K562 (cell line): ENCODE measurements at regions not wholly inside any gene's neighbourhood (a gene's known extent, or its start where the extent isn't known, plus 50 kb on each side); places are given as distances from the start of the nearest gene placed in this dataset.
A peak's percentile ranks its signal among the peaks of the same experiment; 100 is the strongest.

ENCODE experiments used
- ATF4 ChIP-seq: fragments of 450-650 bp; formaldehyde crosslinking; IDR thresholded peaks from 2 replicates; pipeline ENCODE4 v1.4.0; 2022; ENCODE audit warnings: mild to moderate bottlenecking, moderate library complexity
- CTCFL ChIP-seq: IDR thresholded peaks from 2 replicates; pipeline ENCODE4 v1.6.1; 2011; ENCODE audit warnings: borderline replicate concordance, low read depth, mild to moderate bottlenecking, moderate library complexity, low read length; ENCODE audit not compliant: insufficient read depth, poor library complexity, severe bottlenecking
- DLX4 ChIP-seq: fragments of 250-450 bp; sonication (Bioruptor Pico); IDR thresholded peaks from 2 replicates; pipeline ENCODE4 v1.6.1; 2021; ENCODE audit warnings: mild to moderate bottlenecking
- GTF2E2 ChIP-seq: fragments of 200-800 bp; sonication (Bioruptor generic); IDR thresholded peaks from 2 replicates; pipeline ENCODE4 v1.6.1; 2016; ENCODE audit warnings: missing genetic modification characterization, missing compliant biosample characterization
- KAT8 ChIP-seq: fragments of 450-650 bp; IDR thresholded peaks from 2 replicates; pipeline ENCODE4 v1.6.1; 2016; ENCODE audit warnings: low read depth, mild to moderate bottlenecking
- NCOA1 ChIP-seq: fragments of 450-650 bp; IDR thresholded peaks from 2 replicates; pipeline ENCODE4 v1.6.1; 2016; ENCODE audit warnings: low read depth
- NEUROD1 ChIP-seq: fragments of 150-350 bp; IDR thresholded peaks from 2 replicates; pipeline ENCODE4 v1.6.1; 2014; ENCODE audit warnings: borderline replicate concordance, low read length, low read depth; ENCODE audit not compliant: partially characterized antibody
- PYGO2 ChIP-seq: fragments of 450-650 bp; IDR thresholded peaks from 2 replicates; pipeline ENCODE4 v1.6.1; 2016; ENCODE audit warnings: mild to moderate bottlenecking, missing genetic modification characterization, moderate library complexity, missing compliant biosample characterization
- SIN3A ChIP-seq, 2 experiments: fragments of 150-350 bp in 1 of 2; IDR thresholded peaks; 2 replicates each; pipeline ENCODE4 v1.6.1; 2011 to 2016; ENCODE audit warnings: borderline replicate concordance in 2 of 2, low read depth in 2 of 2, low read length in 2 of 2, mild to moderate bottlenecking in 2 of 2, moderate library complexity in 2 of 2; ENCODE audit not compliant: control insufficient read depth in 1 of 2
- TBP ChIP-seq: optimal IDR thresholded peaks from 2 replicates; pipeline ENCODE3; 2011; ENCODE audit warnings: low read depth, low read length, improper control_type of control experiment
- TRIM28 ChIP-seq: fragments of 450-650 bp; IDR thresholded peaks from 2 replicates; pipeline ENCODE4 v1.6.1; 2017
- YBX1 ChIP-seq: fragments of 450-650 bp; IDR thresholded peaks from 2 replicates; pipeline ENCODE4 v1.7.1; 2016; ENCODE audit warnings: mild to moderate bottlenecking
- ZNF12 ChIP-seq: sonication (generic); formaldehyde crosslinking; IDR thresholded peaks from 2 replicates; pipeline ENCODE4 v1.4.0; 2020; ENCODE audit warnings: mild to moderate bottlenecking, missing genetic modification reagents
- ZNF212 ChIP-seq: fragments of 450-650 bp; formaldehyde crosslinking; IDR thresholded peaks from 2 replicates; pipeline ENCODE4 v1.4.0; 2020; ENCODE audit warnings: mild to moderate bottlenecking
- ZNF512 ChIP-seq: IDR thresholded peaks from 2 replicates; pipeline ENCODE4 v1.6.1; 2016; ENCODE audit warnings: missing genetic modification characterization, missing compliant biosample characterization

- TF ChIP-seq CTCFL: no peak
- TF ChIP-seq NEUROD1: no peak
- no peak for TF ChIP-seq ZNF212 (CRISPR knock-in tag)
- no peak for TF ChIP-seq KAT8
- no peak for TF ChIP-seq ATF4 (CRISPR knock-in tag)
- TF ChIP-seq SIN3A (IDR thresholded peaks at IDR 0.05; ENCODE audit: borderline replicate concordance in 2 of 2, control insufficient read depth in 1 of 2, low read depth in 2 of 2, low read length in 2 of 2): no peak
- no peak for TF ChIP-seq ZNF12 (CRISPR knock-in tag)
- TF ChIP-seq GTF2E2: no peak
- no peak for TF ChIP-seq TRIM28
- TF ChIP-seq NCOA1: peak; percentile 59; the same call in 1 of the 2 replicates
- no peak for TF ChIP-seq TBP
- TF ChIP-seq ZNF512 (tag): no peak
- no peak for TF ChIP-seq DLX4 (CRISPR knock-in tag)
- no peak for TF ChIP-seq PYGO2
- no peak for TF ChIP-seq YBX1
Measured at GRCh38 chr6:14889611-14890593, 356.0 kb upstream of the JARID2 start (continued).
